ENCODE measurements at regions not wholly inside any gene's neighbourhood (a gene's known extent, or its start where the extent isn't known, plus 50 kb on each side); places are given as distances from the start of the nearest gene placed in this dataset. TPM values are rescaled to one million over a fixed set of nuclear protein-coding genes. Genes with fewer than 3 reads are reported as not detected.

DNA sequence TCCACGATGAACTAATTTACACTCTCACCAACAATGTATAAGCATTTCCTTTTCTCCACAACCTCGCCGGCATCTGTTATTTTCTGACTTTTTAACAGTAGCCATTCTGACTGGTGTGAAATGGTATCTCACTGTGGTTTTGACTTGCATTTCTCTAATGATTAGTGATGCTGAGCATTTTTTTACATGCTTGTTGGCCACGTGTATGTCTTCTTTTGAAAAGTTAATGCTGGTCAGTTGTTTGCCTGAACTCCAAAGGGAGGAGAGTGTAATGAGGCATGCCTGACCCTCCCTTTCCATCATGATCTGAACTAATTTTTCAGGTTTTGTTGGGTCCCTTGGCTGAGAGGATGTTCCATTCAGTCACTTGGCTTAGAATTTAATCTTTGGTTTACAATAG, 50.7 kb upstream of the SVIL start:
- H3K27ac ChIP-seq (ENCODE audit: low read depth in 1 of 2, low read length in 2 of 2): no peak overlapping the region
- 93% methylated on average over 4 of the region's 4 CpGs for WGBS

More for the DNA sequence above, 50.7 kb upstream of the SVIL start:
- TF ChIP-seq YY1 (IDR thresholded peaks at IDR 0.05): no peak
- no peak for TF ChIP-seq EGR1 (IDR thresholded peaks at IDR 0.05; ENCODE audit: low read depth in 2 of 2)
- no peak for TF ChIP-seq HNF4G (IDR thresholded peaks at IDR 0.05)
- Histone ChIP-seq H3K9me3 (ENCODE audit: control insufficient read depth in 4 of 4, low read length in 3 of 4) (no peaks in the 10 kb centered on the region), H3K36me3 (ENCODE audit: control insufficient read depth in 4 of 4, insufficient read depth in 3 of 4, low read depth in 1 of 4, low read length in 3 of 4) (peaks cover 0 to 20% (median 10%) of the 10 kb centered on the region in 4 donors), H3K4me3 (ENCODE audit: low read depth in 1 of 3, low read length in 3 of 3) (no peak overlapping the region), H3K27me3 (ENCODE audit: control insufficient read depth in 4 of 4, insufficient read depth in 4 of 4, low read length in 3 of 4) (no peaks in the 10 kb centered on the region), H3K4me1 (ENCODE audit: control insufficient read depth in 4 of 4, insufficient read depth in 4 of 4, low read length in 3 of 4) (peaks cover 3 to 15% (median 9%) of the 10 kb centered on the region in 4 donors), H3K9ac (ENCODE audit: low read depth in 1 of 2, low read length in 2 of 2) (no peak overlapping the region)
- DNase-seq (ENCODE audit: low spot score): no peak

Small RNA genes in the stretch of these regions (small RNA-seq; reads per million reads assigned to genes)
- gene CKS1BP2 (not detected), gene RNU6-908P (not detected)
